HG03439 (cell line): ENCODE measurements at regions not wholly inside any gene's neighbourhood (a gene's known extent, or its start where the extent isn't known, plus 50 kb on each side); places are given as distances from the start of the nearest gene placed in this dataset.

ENCODE experiments used
- ATAC-seq: cut with Tn5 transposase; IDR thresholded peaks from one replicate; pipeline ENCODE4 v1.9.1; 2021; ENCODE audit warnings: mild to moderate bottlenecking, moderate library complexity; ENCODE audit not compliant: unreplicated experiment

GRCh38 chr10:117669122-117669521, 126.6 kb downstream of the EMX2 start:
- no peak for ATAC-seq

- ATAC-seq: no peak
These were observed 127.8 kb downstream of the EMX2 start for GRCh38 chr10:117670116-117670904.

- no peak for ATAC-seq
These were observed 130.9 kb downstream of the EMX2 start for GRCh38 chr10:117673230-117674010.

- ATAC-seq: no peak
These were observed 131.7 kb downstream of the EMX2 start for GRCh38 chr10:117674201-117674600.

- no peak for ATAC-seq
These were observed 132.1 kb downstream of the EMX2 start for GRCh38 chr10:117674646-117675045.

- ATAC-seq: no peak
These were observed 133.0 kb downstream of the EMX2 start for GRCh38 chr10:117675514-117676055.

- ATAC-seq: no peak
These were observed 134.7 kb downstream of the EMX2 start for GRCh38 chr10:117677239-117677638.

- ATAC-seq: no peak
These were observed 135.4 kb downstream of the EMX2 start for GRCh38 chr10:117677890-117678500.

- no peak for ATAC-seq
These were observed 138.1 kb downstream of the EMX2 start for GRCh38 chr10:117680601-117681000.

- ATAC-seq: no peak
These were observed 138.6 kb downstream of the EMX2 start for GRCh38 chr10:117681104-117681503.

- no peak for ATAC-seq
These were observed 141.6 kb downstream of the EMX2 start for GRCh38 chr10:117684046-117684610.

GRCh38 chr10:117684672-117685211, 142.2 kb downstream of the EMX2 start:
- no peak for ATAC-seq

- no peak for ATAC-seq
These were observed 142.9 kb downstream of the EMX2 start for GRCh38 chr10:117685431-117685830.

- no peak for ATAC-seq
These were observed 144.1 kb downstream of the EMX2 start for GRCh38 chr10:117686606-117687005.

- no peak for ATAC-seq
These were observed 145.8 kb downstream of the EMX2 start for GRCh38 chr10:117688358-117688757.

- ATAC-seq: no peak
These were observed 147.0 kb downstream of the EMX2 start for GRCh38 chr10:117689566-117689965.

GRCh38 chr10:117690359-117690758, 147.8 kb downstream of the EMX2 start:
- no peak for ATAC-seq

- ATAC-seq: no peak
These were observed 151.6 kb downstream of the EMX2 start for GRCh38 chr10:117694190-117694589.

GRCh38 chr10:117697402-117697801, 154.9 kb downstream of the EMX2 start:
- no peak for ATAC-seq

- no peak for ATAC-seq
These were observed 156.3 kb downstream of the EMX2 start for GRCh38 chr10:117698809-117699208.
